ENCODE measurements at regions not wholly inside any gene's neighbourhood (a gene's known extent, or its start where the extent isn't known, plus 50 kb on each side); places are given as distances from the start of the nearest gene placed in this dataset.

DNA sequence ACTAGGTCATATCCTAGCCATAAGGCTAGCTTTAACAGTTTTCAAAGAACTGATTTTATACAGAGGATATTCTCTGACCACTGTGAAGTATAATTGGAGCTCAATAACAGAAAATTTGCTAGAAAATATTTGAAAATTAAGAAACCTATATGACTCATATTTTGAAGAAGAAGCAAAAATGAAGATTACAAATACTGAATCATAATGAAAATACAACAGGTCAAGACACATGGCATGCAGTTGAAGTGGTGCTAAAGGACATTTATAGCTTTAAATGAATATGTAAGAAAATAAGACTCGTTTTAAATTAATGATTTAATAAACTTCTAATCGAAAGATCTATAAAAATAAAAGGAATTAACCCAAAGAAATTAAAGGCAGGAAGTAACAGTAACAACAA, 1234.6 kb downstream of the SLC16A7 start:
- H3K4me3 ChIP-seq (ENCODE audit: low read depth, low read length): no peak overlapping the region
- TF ChIP-seq, protein P1, sequence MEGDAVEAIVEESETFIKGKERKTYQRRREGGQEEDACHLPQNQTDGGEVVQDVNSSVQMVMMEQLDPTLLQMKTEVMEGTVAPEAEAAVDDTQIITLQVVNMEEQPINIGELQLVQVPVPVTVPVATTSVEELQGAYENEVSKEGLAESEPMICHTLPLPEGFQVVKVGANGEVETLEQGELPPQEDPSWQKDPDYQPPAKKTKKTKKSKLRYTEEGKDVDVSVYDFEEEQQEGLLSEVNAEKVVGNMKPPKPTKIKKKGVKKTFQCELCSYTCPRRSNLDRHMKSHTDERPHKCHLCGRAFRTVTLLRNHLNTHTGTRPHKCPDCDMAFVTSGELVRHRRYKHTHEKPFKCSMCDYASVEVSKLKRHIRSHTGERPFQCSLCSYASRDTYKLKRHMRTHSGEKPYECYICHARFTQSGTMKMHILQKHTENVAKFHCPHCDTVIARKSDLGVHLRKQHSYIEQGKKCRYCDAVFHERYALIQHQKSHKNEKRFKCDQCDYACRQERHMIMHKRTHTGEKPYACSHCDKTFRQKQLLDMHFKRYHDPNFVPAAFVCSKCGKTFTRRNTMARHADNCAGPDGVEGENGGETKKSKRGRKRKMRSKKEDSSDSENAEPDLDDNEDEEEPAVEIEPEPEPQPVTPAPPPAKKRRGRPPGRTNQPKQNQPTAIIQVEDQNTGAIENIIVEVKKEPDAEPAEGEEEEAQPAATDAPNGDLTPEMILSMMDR (IDR thresholded peaks at IDR 0.05; ENCODE audit: borderline replicate concordance, insufficient read depth, low read depth, low read length): no peak

DNA sequence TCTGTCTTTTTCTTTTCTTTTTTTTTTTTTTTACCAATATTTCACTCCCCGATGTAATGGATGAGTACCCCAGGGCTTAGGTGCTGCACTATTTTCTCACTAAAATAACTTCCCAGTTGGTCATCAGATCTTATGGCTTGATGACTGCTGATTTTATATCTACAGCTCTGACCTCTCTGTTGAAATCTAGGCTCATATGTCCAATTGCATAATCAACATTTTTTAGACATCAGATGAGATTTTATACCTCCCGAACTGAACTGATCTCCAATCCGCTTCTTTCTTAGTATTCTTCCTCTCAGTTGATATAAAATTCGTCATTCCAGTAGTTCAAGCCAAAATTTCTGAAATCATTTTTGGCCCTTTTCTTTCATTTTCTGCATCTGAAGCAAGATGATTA, 1236.5 kb downstream of the SLC16A7 start:
- H3K4me3 ChIP-seq (ENCODE audit: low read depth, low read length): no peak overlapping the region
- TF ChIP-seq, protein P1 (IDR thresholded peaks at IDR 0.05; ENCODE audit: borderline replicate concordance, insufficient read depth, low read depth, low read length): no peak

DNA sequence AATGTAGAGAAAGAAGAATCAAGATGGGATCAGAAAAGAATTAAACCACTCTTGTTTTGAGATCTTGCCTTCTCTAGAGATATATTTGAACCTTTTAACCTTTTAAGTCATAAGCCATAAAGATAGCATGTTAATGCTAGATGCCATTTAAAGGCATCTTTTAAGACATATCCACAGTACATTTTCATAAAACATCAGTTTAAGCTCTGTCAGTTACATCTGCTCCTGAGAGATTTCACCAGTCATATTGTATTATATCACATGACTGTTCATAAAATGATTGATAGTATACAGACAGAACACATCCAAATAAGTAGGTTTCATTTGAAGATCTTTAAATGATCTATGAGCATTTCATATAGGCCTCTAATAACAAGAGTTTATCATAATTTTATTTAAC, 1238.5 kb downstream of the SLC16A7 start:
- H3K4me3 ChIP-seq (ENCODE audit: low read depth, low read length): no peak overlapping the region
- TF ChIP-seq, protein P1 (IDR thresholded peaks at IDR 0.05; ENCODE audit: borderline replicate concordance, insufficient read depth, low read depth, low read length): no peak

DNA sequence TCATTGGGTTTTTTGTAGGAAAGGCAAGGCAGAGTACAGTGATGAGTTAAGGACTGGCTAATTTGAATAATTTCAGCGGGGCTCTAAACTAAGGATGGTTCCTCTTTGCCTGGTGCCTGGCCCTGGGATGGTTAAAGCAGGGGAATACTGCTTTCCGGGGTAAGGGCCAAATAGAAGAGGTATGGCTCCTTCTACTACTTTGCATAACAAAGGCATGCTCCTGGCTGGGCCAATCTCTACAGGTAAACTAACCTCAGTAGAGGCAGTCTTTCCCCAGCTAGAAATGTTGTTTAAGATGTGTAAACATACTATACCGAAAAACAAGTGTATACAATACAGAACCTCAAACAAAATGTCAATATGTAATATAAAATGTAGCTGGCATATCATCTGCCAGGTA, 1239.0 kb downstream of the SLC16A7 start:
- no peak overlapping the region for H3K4me3 ChIP-seq (ENCODE audit: low read depth, low read length)
- TF ChIP-seq, protein P1 (IDR thresholded peaks at IDR 0.05; ENCODE audit: borderline replicate concordance, insufficient read depth, low read depth, low read length): no peak

DNA sequence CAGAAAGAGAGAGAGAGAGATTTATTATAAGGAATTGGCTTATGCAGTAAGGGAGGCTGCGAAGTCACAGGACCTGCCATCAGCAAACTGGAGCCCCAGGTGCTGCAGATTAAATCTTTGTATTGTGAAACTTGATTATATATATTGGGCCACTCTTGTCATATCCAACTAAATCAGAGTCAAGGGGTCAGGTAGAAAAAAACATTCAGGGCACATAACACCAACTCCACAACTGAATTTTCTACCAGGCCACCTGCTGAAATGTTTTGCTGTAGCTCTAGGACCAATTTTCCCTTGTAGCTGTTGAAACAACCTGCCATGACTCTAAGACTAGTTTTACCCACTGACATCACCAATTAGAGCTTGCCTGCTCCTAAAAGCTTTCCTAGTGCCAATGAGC, 1240.8 kb downstream of the SLC16A7 start:
- no peak overlapping the region for H3K4me3 ChIP-seq (ENCODE audit: low read depth, low read length)
- TF ChIP-seq, protein P1 (IDR thresholded peaks at IDR 0.05; ENCODE audit: borderline replicate concordance, insufficient read depth, low read depth, low read length): no peak

DNA sequence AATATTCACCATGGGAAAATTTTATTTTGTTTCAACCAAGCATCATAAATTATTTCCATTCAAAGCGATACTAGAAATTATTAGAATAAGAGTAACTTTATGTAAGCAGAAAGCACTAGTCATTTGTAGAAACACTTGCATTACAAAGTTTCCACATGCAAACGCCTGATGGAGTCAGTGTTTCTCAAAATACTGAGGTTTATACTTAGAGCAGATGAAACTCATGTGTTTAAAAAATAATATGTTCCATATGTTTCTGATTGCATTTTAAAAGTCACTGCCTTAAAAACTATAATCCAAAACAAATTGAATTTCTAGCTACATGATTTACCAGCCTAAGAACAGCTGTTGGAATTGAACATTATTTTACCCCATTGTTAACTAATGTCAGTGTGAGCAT, 1246.4 kb downstream of the SLC16A7 start:
- TF ChIP-seq, protein P1 (IDR thresholded peaks at IDR 0.05; ENCODE audit: borderline replicate concordance, insufficient read depth, low read depth, low read length): no peak

DNA sequence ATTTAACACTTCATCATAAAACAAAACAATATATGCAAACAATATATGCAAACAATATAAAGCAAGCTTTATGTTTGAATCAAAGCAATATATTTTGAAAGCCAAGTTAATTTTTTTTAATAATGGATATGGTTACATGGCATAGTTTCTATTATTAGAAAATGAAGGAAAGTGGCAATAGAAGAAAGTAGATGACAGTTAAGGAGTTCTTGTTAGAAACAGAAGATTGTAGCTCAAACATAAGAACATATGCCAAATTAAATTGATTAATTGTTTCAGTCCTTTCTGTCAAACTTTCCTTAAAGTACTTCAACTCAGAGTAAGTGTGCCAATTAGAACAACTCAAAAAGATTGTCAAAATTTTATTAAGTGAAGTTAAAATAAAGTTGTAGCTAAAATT, 1248.3 kb downstream of the SLC16A7 start:
- TF ChIP-seq, protein P1 (IDR thresholded peaks at IDR 0.05; ENCODE audit: borderline replicate concordance, insufficient read depth, low read depth, low read length): no peak
- no peak overlapping the region for H3K4me3 ChIP-seq (ENCODE audit: low read depth, low read length)

More for the DNA sequence above, 1246.4 kb downstream of the SLC16A7 start:
- no peak overlapping the region for H3K4me3 ChIP-seq (ENCODE audit: low read depth, low read length)

Measured in GM12875 (cell line).